Lower leg skin (tissue), 3 donors: ENCODE measurements at regions not wholly inside any gene's neighbourhood (a gene's known extent, or its start where the extent isn't known, plus 50 kb on each side); places are given as distances from the start of the nearest gene placed in this dataset.
"Not testable (repeated sequence)": the region's sequence is repeated elsewhere in the genome, so short reads cannot be mapped to it uniquely, and the experiment has no call there.

Experiments used
- CTCF ChIP-seq, 3 donors: fragments of 450-650 bp; IDR thresholded peaks; one replicate each; pipeline ENCODE4 v1.5.1; 2016; ENCODE audit warnings: antibody characterized with exemption in 3 of 3, mild to moderate bottlenecking in 3 of 3, moderate library complexity in 2 of 3
- POLR2A ChIP-seq, 2 donors: fragments of 450-650 bp; IDR thresholded peaks; one replicate each; pipeline ENCODE4 v1.6.1; 2016 to 2017; ENCODE audit warnings: antibody characterized with exemption in 2 of 2, mild to moderate bottlenecking in 1 of 2, moderate library complexity in 1 of 2

GRCh38 chr4:118595883-118596282 lies 89.3 kb upstream of the METTL14 start:
- TF ChIP-seq POLR2A, CTCF (IDR thresholded peaks at IDR 0.05): not testable (repeated sequence)
